Epithelial cell of esophagus (primary cell): ENCODE measurements at regions not wholly inside any gene's neighbourhood (a gene's known extent, or its start where the extent isn't known, plus 50 kb on each side); places are given as distances from the start of the nearest gene placed in this dataset.

Experiments used
- DNase-seq: peaks from one replicate; pipeline ENCODE4 v3.0.0; 2010; ENCODE audit warnings: low read depth
- H3K4me3 ChIP-seq: 2 replicates; pipeline ENCODE4 v1.5.1; 2011; ENCODE audit warnings: mild to moderate bottlenecking, low read length, control low read depth
- CTCF ChIP-seq: IDR thresholded peaks from 2 replicates; pipeline ENCODE4 v1.5.1; 2011; ENCODE audit warnings: low read depth, mild to moderate bottlenecking, low read length, control low read depth, inconsistent platforms; ENCODE audit not compliant: insufficient read depth; ENCODE audit errors: missing control alignments

GRCh38 chr1:22222723-22223122, 79.8 kb upstream of the WNT4 start:
- DNase-seq: no peak
- no peak overlapping the region for H3K4me3 ChIP-seq
- TF ChIP-seq CTCF: no peak

GRCh38 chr1:22223176-22223575, 80.3 kb upstream of the WNT4 start:
- peak; percentile 49 for DNase-seq

GRCh38 chr1:22224091-22224490, 81.2 kb upstream of the WNT4 start:
- TF ChIP-seq CTCF: no peak
- H3K4me3 ChIP-seq: no peak overlapping the region
- DNase-seq: no peak

More at GRCh38 chr1:22223176-22223575, 80.3 kb upstream of the WNT4 start:
- TF ChIP-seq CTCF: no peak
- no peak overlapping the region for H3K4me3 ChIP-seq

- no peak for DNase-seq
- no peak for TF ChIP-seq CTCF
- no peak overlapping the region for H3K4me3 ChIP-seq
Observed at GRCh38 chr1:22224631-22225030, 81.7 kb upstream of the WNT4 start.

- TF ChIP-seq CTCF: no peak
- DNase-seq: no peak
- no peak overlapping the region for H3K4me3 ChIP-seq
Observed at GRCh38 chr1:22225858-22226589, 83.1 kb upstream of the WNT4 start.

GRCh38 chr1:22228074-22228473, 85.2 kb upstream of the WNT4 start:
- TF ChIP-seq CTCF: no peak
- DNase-seq: no peak
- no peak overlapping the region for H3K4me3 ChIP-seq

- H3K4me3 ChIP-seq: no peak overlapping the region
- TF ChIP-seq CTCF: no peak
- DNase-seq: peak; percentile 87
Observed at GRCh38 chr1:22228505-22228911, 85.6 kb upstream of the WNT4 start.
